Activated CD4-positive, alpha-beta T cell treated with anti-CD3 and anti-CD28 coated beads, Interleukin-2, amount 10 ng/mL, durations not matched to agents 7 days and 5 days (primary cell): ENCODE measurements at regions not wholly inside any gene's neighbourhood (a gene's known extent, or its start where the extent isn't known, plus 50 kb on each side); places are given as distances from the start of the nearest gene placed in this dataset.

Source experiments
- CTCF ChIA-PET: fragments of 350-600 bp; sonication (Branson Sonifier 250); formaldehyde crosslinking; loops from one replicate; lab custom pipeline; 2021; ENCODE audit warnings: antibody characterized with exemption; lab: Charles Lee
- POLR2A ChIA-PET: fragments of 350-600 bp; sonication (Branson Sonifier 250); formaldehyde crosslinking; loops from one replicate; lab custom pipeline; 2021; ENCODE audit warnings: antibody characterized with exemption; lab: Charles Lee
- DNase-seq: peaks from one replicate; pipeline ENCODE4 v3.0.0-alpha.2; 2020
- H3K27ac Mint-ChIP-seq: one replicate; pipeline ENCODE4 v1.8.0; 2021; ENCODE audit warnings: mild to moderate bottlenecking, moderate library complexity, mixed read lengths
- H3K27me3 Mint-ChIP-seq: one replicate; pipeline ENCODE4 v1.8.0; 2021; ENCODE audit warnings: mixed read lengths
- H3K36me3 Mint-ChIP-seq: one replicate; pipeline ENCODE4 v1.8.0; 2021; ENCODE audit warnings: low read depth, mixed read lengths
- H3K4me1 Mint-ChIP-seq: one replicate; pipeline ENCODE4 v1.8.0; 2021; ENCODE audit warnings: mixed read lengths
- H3K4me3 Mint-ChIP-seq: one replicate; pipeline ENCODE4 v1.8.0; 2021; ENCODE audit warnings: mild to moderate bottlenecking, moderate library complexity, mixed read lengths
- H3K9me3 Mint-ChIP-seq: one replicate; pipeline ENCODE4 v1.8.0; 2021; ENCODE audit warnings: mixed read lengths

GRCh38 chr2:16587601-16588000 is 78.0 kb downstream of the CYRIA start:
- no peak overlapping the region for H3K27ac Mint-ChIP-seq
- ChIA-PET CTCF (no interaction called here), POLR2A (no interaction called here)
- H3K36me3 Mint-ChIP-seq, result no peaks in the 10 kb centered on the region
- H3K9me3 Mint-ChIP-seq, result no peaks in the 10 kb centered on the region
- no peaks in the 10 kb centered on the region for H3K27me3 Mint-ChIP-seq
- DNase-seq, result no peak
- no peaks in the 10 kb centered on the region for H3K4me1 Mint-ChIP-seq
- no peak overlapping the region for H3K4me3 Mint-ChIP-seq

- H3K9me3 Mint-ChIP-seq, result no peaks in the 10 kb centered on the region
- no peaks in the 10 kb centered on the region for H3K27me3 Mint-ChIP-seq
- DNase-seq, result no peak
- CTCF ChIA-PET, result no interaction called here
- H3K36me3 Mint-ChIP-seq, result no peaks in the 10 kb centered on the region
- POLR2A ChIA-PET, result no interaction called here
- H3K4me1 Mint-ChIP-seq, result no peaks in the 10 kb centered on the region
- no peak overlapping the region for H3K27ac Mint-ChIP-seq
- H3K4me3 Mint-ChIP-seq, result no peak overlapping the region
These were observed 80.7 kb downstream of the CYRIA start for GRCh38 chr2:16584824-16585540.

- H3K4me1 Mint-ChIP-seq, result no peaks in the 10 kb centered on the region
- H3K27ac Mint-ChIP-seq, result no peak overlapping the region
- H3K36me3 Mint-ChIP-seq, result no peaks in the 10 kb centered on the region
- no peaks in the 10 kb centered on the region for H3K9me3 Mint-ChIP-seq
- CTCF ChIA-PET, result no interaction called here
- POLR2A ChIA-PET, result no interaction called here
- no peak for DNase-seq
- H3K4me3 Mint-ChIP-seq, result no peak overlapping the region
- H3K27me3 Mint-ChIP-seq, result no peaks in the 10 kb centered on the region
These were observed 81.5 kb downstream of the CYRIA start for GRCh38 chr2:16584084-16584483.

- CTCF ChIA-PET, result interaction anchor here (0.6 kb wide), 2 partner anchors 11 to 372 kb away, joined by 3 to 4 read pairs; no protein-coding TSS in a partner anchor
- Mint-ChIP-seq H3K27me3 (no peaks in the 10 kb centered on the region), H3K27ac (no peak overlapping the region)
These were observed 84.4 kb downstream of the CYRIA start for GRCh38 chr2:16581241-16581640.

GRCh38 chr2:16578081-16578480 is 87.6 kb downstream of the CYRIA start:
- Mint-ChIP-seq H3K4me3 (no peak overlapping the region), H3K9me3 (peaks cover 6% of the 10 kb centered on the region), H3K27ac (no peak overlapping the region), H3K4me1 (no peaks in the 10 kb centered on the region), H3K36me3 (no peaks in the 10 kb centered on the region), H3K27me3 (no peaks in the 10 kb centered on the region)
- ChIA-PET CTCF (no interaction called here), POLR2A (no interaction called here)
- no peak for DNase-seq

More at GRCh38 chr2:16581241-16581640, 84.4 kb downstream of the CYRIA start:
- no peak overlapping the region for H3K4me3 Mint-ChIP-seq
- no peaks in the 10 kb centered on the region for H3K9me3 Mint-ChIP-seq
- no peak for DNase-seq
- POLR2A ChIA-PET, result interaction anchor here (0.7 kb wide), 1 partner anchor 20 kb away, joined by 6 read pairs; no protein-coding TSS in a partner anchor
- no peaks in the 10 kb centered on the region for H3K4me1 Mint-ChIP-seq
- no peaks in the 10 kb centered on the region for H3K36me3 Mint-ChIP-seq

- Mint-ChIP-seq H3K9me3 (peaks cover 2% of the 10 kb centered on the region), H3K4me1 (no peaks in the 10 kb centered on the region), H3K27ac (no peak overlapping the region), H3K4me3 (no peak overlapping the region), H3K36me3 (no peaks in the 10 kb centered on the region), H3K27me3 (no peaks in the 10 kb centered on the region)
- CTCF ChIA-PET, result no interaction called here
- POLR2A ChIA-PET, result no interaction called here
- DNase-seq, result no peak
These were observed 95.1 kb downstream of the CYRIA start for GRCh38 chr2:16570516-16570915.

GRCh38 chr2:16568998-16569784 is 96.4 kb downstream of the CYRIA start:
- Mint-ChIP-seq H3K9me3 (no peaks in the 10 kb centered on the region), H3K4me1 (no peaks in the 10 kb centered on the region), H3K27me3 (no peaks in the 10 kb centered on the region), H3K36me3 (no peaks in the 10 kb centered on the region), H3K4me3 (no peak overlapping the region), H3K27ac (no peak overlapping the region)
- CTCF ChIA-PET, result no interaction called here
- no peak for DNase-seq
- POLR2A ChIA-PET, result no interaction called here

- no peaks in the 10 kb centered on the region for H3K9me3 Mint-ChIP-seq
- H3K27ac Mint-ChIP-seq, result no peak overlapping the region
- DNase-seq, result no peak
- no peaks in the 10 kb centered on the region for H3K4me1 Mint-ChIP-seq
- no peak overlapping the region for H3K4me3 Mint-ChIP-seq
- H3K27me3 Mint-ChIP-seq, result no peaks in the 10 kb centered on the region
- H3K36me3 Mint-ChIP-seq, result no peaks in the 10 kb centered on the region
- ChIA-PET POLR2A (no interaction called here), CTCF (no interaction called here)
These were observed 98.9 kb downstream of the CYRIA start for GRCh38 chr2:16566701-16567100.

GRCh38 chr2:16565481-16565880 is 100.2 kb downstream of the CYRIA start:
- H3K9me3 Mint-ChIP-seq, result no peaks in the 10 kb centered on the region
- CTCF ChIA-PET, result no interaction called here
- no peak overlapping the region for H3K27ac Mint-ChIP-seq
- H3K4me1 Mint-ChIP-seq, result no peaks in the 10 kb centered on the region
- POLR2A ChIA-PET, result no interaction called here
- DNase-seq, result no peak
- no peaks in the 10 kb centered on the region for H3K36me3 Mint-ChIP-seq
- H3K4me3 Mint-ChIP-seq, result no peak overlapping the region
- H3K27me3 Mint-ChIP-seq, result no peaks in the 10 kb centered on the region

GRCh38 chr2:16561676-16562075 is 104.0 kb downstream of the CYRIA start:
- no peak overlapping the region for H3K4me3 Mint-ChIP-seq
- H3K27me3 Mint-ChIP-seq, result no peaks in the 10 kb centered on the region
- no peak overlapping the region for H3K27ac Mint-ChIP-seq
- ChIA-PET POLR2A (no interaction called here), CTCF (no interaction called here)
- no peaks in the 10 kb centered on the region for H3K36me3 Mint-ChIP-seq
- no peak for DNase-seq
- no peaks in the 10 kb centered on the region for H3K4me1 Mint-ChIP-seq
- H3K9me3 Mint-ChIP-seq, result no peaks in the 10 kb centered on the region

GRCh38 chr2:16561251-16561650 is 104.4 kb downstream of the CYRIA start:
- Mint-ChIP-seq H3K9me3 (no peaks in the 10 kb centered on the region), H3K27ac (no peak overlapping the region), H3K27me3 (no peaks in the 10 kb centered on the region), H3K4me3 (no peak overlapping the region), H3K4me1 (no peaks in the 10 kb centered on the region), H3K36me3 (no peaks in the 10 kb centered on the region)
- POLR2A ChIA-PET, result no interaction called here
- DNase-seq, result no peak
- CTCF ChIA-PET, result no interaction called here

GRCh38 chr2:16559278-16560067 is 106.2 kb downstream of the CYRIA start:
- Mint-ChIP-seq H3K27me3 (no peaks in the 10 kb centered on the region), H3K4me3 (no peak overlapping the region), H3K9me3 (no peaks in the 10 kb centered on the region), H3K27ac (no peak overlapping the region), H3K4me1 (no peaks in the 10 kb centered on the region), H3K36me3 (no peaks in the 10 kb centered on the region)
- no peak for DNase-seq
- CTCF ChIA-PET, result no interaction called here
- POLR2A ChIA-PET, result no interaction called here

- Mint-ChIP-seq H3K27ac (no peak overlapping the region), H3K36me3 (no peaks in the 10 kb centered on the region), H3K27me3 (no peaks in the 10 kb centered on the region), H3K9me3 (no peaks in the 10 kb centered on the region), H3K4me3 (no peak overlapping the region), H3K4me1 (no peaks in the 10 kb centered on the region)
- CTCF ChIA-PET, result interaction anchor here (1.1 to 1.7 kb wide), 2 partner anchors 8 to 75 kb away, joined by 3 to 5 read pairs; no protein-coding TSS in a partner anchor
- DNase-seq, result no peak
- POLR2A ChIA-PET, result no interaction called here
These were observed 111.5 kb downstream of the CYRIA start for GRCh38 chr2:16554060-16554583.
